ENCODE measurements at regions not wholly inside any gene's neighbourhood (a gene's known extent, or its start where the extent isn't known, plus 50 kb on each side); places are given as distances from the start of the nearest gene placed in this dataset.

- TF ChIP-seq POLR2AphosphoS5 (IDR thresholded peaks at IDR 0.05) (no peak), CTCF (IDR thresholded peaks at IDR 0.05 in 8 of 11, conservative IDR thresholded peaks at IDR 0.05 in 3 of 11) (no peak)
Observed at GRCh38 chr5:14936588-14936987, 65.0 kb upstream of the ANKH start.

Data from spleen (tissue), 7 donors.